GM18870 (cell line): ENCODE measurements at regions not wholly inside any gene's neighbourhood (a gene's known extent, or its start where the extent isn't known, plus 50 kb on each side); places are given as distances from the start of the nearest gene placed in this dataset.
"Not testable (repeated sequence)": the region's sequence is repeated elsewhere in the genome, so short reads cannot be mapped to it uniquely, and the experiment has no call there.

Experiments
- ATAC-seq: cut with Tn5 transposase; IDR thresholded peaks from one replicate; pipeline ENCODE4 v1.9.1; 2021; ENCODE audit warnings: moderate library complexity; ENCODE audit not compliant: unreplicated experiment

DNA sequence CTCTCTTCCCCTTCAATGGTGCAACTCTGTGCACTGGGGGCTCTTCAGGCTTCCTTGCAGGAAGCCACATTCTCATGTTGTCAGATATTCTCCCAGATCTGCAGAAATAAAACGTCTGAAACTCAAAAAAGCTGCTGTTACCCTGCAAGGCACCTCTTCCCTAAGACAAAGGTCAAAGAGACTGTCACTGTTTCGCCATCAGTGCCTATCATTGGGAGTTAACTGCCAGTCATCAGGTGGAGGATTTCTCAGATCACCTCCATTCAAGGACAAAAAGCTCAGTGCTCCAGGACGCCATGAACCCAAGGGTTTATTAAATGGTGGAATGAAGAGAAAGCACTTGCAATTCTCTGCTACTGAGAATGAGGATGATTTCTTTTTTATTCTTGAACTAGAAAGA, 144.6 kb upstream of the PALS2 start:
- no peak for ATAC-seq

GRCh38 chr7:24432677-24433076, 140.6 kb upstream of the PALS2 start:
- no peak for ATAC-seq

GRCh38 chr7:24434972-24435371, 138.3 kb upstream of the PALS2 start:
- no peak for ATAC-seq

- ATAC-seq: no peak
Measured at GRCh38 chr7:24436131-24436920, 136.9 kb upstream of the PALS2 start.

- ATAC-seq: no peak
Measured at GRCh38 chr7:24438232-24438631, 135.0 kb upstream of the PALS2 start.

DNA sequence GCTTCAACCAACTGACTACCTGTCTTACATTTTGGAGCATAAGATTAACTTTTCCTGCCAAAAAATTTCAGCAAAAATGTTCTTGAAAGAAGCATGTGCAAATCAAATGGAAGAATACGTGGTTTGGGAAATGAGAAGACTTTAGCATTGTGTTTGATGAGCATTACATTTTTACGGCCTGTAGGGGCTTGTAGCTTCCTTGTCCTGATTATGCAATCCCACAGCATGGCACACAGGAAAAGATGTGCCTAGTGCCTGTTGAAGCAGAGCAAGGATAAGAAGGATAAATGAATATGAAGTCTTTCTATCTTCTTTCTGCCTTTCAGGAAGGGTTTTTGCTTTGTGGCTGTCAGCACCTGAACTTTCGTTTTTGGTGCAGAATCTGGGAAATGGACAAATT, 134.1 kb upstream of the PALS2 start:
- not testable (repeated sequence) for ATAC-seq

- ATAC-seq: no peak
Measured at GRCh38 chr7:24440892-24441291, 132.4 kb upstream of the PALS2 start.

DNA sequence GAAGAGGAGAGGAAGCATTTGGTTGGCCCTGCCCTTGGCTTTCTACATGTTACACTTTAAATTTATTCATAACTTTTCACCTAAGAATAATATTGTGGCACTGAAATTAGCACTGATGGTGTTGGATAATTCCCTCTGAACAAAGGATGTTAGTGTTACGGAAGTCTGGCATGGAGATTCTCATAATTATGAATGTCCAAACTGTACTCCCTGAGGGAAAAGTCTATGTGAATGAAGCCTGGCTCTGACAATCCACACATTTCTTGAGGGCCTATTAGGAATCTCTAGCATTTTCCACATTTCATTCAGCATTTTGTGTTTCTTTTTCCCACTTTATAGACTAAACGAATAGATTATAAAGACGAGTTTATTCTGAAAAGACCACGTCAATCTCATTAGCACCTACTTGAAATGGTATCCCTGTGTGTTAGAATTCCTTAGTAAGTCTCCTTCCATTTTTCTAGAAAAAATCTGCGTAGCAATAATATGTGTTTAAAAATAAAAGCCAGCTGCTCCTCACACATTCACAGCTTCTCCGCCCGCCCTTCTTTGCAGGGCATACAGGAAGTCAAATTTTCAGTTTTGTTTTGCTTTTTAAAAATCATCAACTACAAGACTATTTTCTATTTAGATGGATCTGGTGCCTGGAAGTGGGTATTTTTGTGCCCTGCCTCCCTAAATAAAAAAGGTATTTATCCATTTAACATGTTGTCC, 131.8 kb upstream of the PALS2 start:
- ATAC-seq: no peak

- ATAC-seq: no peak
Measured at GRCh38 chr7:24442170-24442777, 131.0 kb upstream of the PALS2 start.

- ATAC-seq: no peak
Measured at GRCh38 chr7:24444666-24445440, 128.4 kb upstream of the PALS2 start.

GRCh38 chr7:24448038-24448437, 125.2 kb upstream of the PALS2 start:
- no peak for ATAC-seq

GRCh38 chr7:24449416-24449815, 123.8 kb upstream of the PALS2 start:
- not testable (repeated sequence) for ATAC-seq

DNA sequence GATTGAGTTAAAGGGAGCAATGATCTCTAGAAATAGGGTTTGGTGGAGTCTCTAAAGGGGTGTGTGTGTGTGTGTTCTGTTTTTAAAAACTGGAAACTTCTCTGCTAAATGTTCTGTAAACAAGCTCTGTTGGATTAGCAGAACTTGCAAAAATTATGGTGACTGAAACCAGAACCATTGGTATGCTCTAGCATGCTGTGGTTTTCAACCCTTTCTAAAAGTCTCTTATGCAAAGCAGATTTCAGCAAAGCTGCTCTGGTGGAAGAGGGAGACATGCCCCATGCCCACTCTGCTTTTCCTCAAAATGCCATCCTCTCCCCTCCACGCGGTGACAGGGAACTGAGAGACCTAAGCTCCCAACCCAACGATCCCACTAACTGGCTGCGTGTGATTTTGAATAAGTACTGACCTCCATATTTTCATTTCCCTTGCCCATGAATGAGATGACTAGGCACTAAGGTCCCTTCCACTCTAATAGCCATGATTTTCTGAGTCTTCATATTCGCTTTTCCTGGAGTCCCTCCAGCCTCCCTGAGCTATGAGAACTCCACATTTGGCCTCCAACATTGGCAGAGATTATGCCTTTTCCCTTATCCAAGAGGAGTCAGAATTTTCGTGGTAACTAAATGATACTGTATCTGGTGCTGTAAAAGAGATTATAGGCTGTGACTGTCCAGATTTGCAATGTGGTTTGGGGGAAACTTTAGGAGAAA, 117.3 kb upstream of the PALS2 start:
- peak; percentile 73 for ATAC-seq

GRCh38 chr7:24456526-24457218, 116.6 kb upstream of the PALS2 start:
- peak; percentile 74 for ATAC-seq

GRCh38 chr7:24457219-24457558, 116.1 kb upstream of the PALS2 start:
- no peak for ATAC-seq

GRCh38 chr7:24462117-24462516, 111.1 kb upstream of the PALS2 start:
- no peak for ATAC-seq

DNA sequence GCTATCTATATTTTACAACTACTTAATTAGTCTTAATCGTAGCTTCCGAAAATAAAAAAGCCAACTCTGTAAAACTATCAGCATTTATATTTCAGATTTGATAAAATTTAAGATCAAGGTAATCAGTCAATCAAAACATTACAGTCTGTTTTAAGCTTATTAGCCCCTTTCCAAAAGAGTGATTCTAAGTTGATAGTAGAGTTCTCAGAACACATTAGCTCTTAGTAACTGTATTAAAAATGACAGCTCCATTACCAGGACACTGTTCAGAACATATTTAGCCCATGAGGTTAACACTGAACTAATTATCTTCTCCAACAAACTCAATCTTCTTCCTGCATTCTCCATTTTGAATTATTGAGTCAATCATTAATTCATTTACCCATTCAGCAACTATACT, 110.3 kb upstream of the PALS2 start:
- no peak for ATAC-seq

- no peak for ATAC-seq
Measured at GRCh38 chr7:24463474-24463873, 109.8 kb upstream of the PALS2 start.

DNA sequence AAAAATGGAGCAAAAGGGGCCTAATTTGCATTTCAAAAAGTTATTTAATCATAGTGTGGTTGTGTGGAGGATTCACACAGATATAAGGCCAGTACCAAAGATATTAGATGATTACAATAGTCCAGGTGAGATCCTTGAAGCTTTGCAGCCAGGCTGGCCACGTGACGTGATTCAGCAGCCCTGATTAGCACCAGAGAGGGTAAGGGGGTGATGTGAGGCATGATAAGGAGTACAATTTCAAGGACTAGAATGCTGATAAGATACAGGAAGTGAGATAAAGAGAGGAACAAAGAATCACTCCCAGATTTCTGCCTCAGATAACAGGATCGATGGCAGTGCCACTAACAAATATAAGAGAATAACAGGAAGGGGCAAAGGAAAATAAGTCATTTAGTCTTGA, 108.4 kb upstream of the PALS2 start:
- ATAC-seq: no peak

DNA sequence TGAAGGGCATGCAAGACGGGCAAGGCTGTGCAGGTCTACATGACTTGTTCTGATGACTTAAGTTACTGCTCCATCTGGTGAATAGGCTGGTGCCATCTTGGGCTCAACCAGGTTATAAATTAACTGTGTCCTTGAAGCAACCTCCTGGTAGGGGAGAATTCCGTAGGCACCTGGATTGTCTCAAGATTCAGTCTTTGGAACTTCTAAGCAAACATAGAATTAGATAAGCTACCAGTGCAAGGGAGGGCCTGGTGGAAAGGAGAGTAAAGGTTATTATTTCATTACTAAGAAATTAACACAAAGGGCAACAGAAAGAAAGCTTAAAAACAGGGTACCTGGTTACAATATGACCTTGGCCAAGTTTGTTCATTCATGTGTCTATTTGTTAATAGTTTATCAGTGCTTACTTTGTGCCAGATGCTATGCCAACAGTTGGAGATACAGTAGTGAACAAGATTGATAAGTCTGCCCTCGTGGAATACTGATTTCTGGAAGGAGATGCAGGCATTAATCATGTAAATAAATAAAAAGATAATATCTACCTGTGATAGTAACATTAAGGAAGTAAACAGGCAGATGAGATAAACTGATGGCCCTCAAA, 107.0 kb upstream of the PALS2 start:
- no peak for ATAC-seq
